IPS DF 19.7 (cell line): ENCODE measurements at regions not wholly inside any gene's neighbourhood (a gene's known extent, or its start where the extent isn't known, plus 50 kb on each side); places are given as distances from the start of the nearest gene placed in this dataset.
"Not testable (repeated sequence)": the region's sequence is repeated elsewhere in the genome, so short reads cannot be mapped to it uniquely, and the experiment has no call there.

ENCODE experiments used
- DNase-seq: peaks from one replicate; pipeline ENCODE4 v3.0.0-alpha.2; 2013; ENCODE audit warnings: low read depth, low spot score

DNA sequence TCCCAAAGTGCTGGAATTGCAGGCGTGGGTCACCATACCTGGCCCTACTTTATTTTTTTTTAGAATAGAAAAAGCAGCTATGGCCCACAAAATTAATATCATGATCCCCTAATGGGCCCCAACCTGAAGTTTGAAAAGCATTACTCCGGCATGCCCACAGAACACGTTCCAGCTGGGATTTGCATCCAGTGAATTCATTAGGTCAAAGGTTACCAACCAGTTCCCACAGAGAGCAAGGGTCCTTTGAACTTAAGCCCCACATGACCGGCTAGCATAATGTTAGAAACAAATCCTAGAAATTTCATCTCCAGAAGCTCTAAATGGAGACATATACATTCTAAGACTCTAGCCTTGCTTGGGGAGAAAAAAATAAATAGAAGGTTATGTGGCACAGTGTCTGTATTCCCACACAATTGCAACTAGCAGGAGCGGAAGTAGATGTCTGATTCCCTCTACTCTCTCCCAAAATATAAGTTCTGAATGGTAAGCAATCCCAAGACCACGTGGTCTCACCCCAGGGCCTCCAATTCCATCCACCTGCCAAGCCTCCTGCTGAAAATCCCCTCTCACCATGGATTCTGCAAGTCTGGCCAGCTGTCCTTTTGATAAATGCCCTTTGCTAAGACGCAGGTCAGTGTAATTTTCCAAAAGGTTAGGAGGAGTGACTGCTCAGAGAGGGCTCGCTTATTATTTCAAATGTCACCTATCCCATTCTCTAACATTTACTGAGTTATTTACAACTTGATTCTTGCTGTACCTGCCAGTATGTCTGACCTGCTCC lies 395.8 kb downstream of the NPIPA8 start:
- DNase-seq, result no peak

- DNase-seq, result no peak
Measured at GRCh38 chr16:17939723-17940122, 396.8 kb downstream of the NPIPA8 start.

- no peak for DNase-seq
Measured at GRCh38 chr16:17939122-17939536, 397.4 kb downstream of the NPIPA8 start.

GRCh38 chr16:17938546-17938945 lies 398.0 kb downstream of the NPIPA8 start:
- DNase-seq, result no peak

GRCh38 chr16:17936766-17937402 lies 399.7 kb downstream of the NPIPA8 start:
- no peak for DNase-seq

DNA sequence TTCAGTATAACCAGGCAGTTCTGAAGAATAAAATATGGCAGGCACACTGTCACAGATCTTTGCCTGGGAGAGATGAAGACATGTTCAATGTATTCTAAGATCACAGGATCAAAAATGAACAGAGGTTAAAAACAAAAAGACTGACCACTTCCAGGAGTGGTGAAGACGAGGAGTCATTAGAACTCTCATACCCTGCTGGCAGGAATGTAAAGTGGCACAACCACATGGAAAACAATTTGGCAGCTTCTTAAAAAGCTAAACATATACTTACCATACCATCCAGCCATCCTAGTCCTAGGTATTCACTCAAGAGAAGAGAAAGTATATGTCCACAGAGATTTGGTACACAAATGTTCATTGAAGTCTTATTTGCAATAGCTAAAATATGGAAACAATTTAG lies 406.3 kb downstream of the NPIPA8 start:
- peak; percentile 7 for DNase-seq

DNA sequence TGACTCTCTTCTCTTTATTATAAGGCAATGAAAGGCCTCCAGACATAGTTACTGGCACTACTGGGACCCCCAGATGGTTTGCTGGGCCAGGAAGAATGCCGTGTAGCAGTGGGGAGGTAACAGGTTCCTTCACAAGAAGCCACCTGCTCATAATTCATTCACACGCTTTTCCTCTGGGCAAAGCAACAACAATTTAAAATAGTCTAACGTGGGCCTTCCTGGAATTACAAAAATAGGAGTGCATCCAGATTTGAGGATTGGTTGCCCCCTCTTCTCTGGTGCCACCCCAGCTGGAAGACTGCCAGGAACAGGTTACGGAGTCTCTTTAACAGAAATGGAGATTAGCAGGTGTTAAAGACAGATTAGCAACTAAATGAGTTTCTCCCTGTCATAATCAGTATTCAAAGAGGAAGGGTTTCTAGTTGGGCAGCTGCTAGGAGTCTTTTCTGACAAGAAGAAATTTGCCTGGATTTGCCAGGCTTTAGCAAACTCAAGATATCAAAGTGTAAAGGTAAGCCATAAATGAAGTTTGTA lies 409.6 kb downstream of the NPIPA8 start:
- no peak for DNase-seq

DNA sequence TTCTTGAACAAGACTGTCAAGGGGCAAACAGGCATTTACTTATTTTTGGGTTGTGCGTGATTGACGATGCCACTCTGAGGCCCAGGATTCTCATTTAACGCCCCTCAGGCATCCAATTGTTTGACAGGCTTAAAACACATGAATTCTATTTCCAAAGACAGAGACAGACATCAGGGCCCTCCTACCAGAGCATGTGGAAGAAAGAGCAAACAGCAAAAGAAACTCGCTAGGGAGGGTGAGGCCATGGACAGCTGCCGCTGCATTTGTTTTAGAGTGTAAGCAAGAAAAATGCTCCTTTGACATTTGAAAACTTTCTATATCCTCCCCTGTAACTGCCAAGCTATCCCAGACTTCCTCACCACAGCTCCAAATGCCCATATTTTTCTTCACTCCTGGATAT lies 410.1 kb downstream of the NPIPA8 start:
- no peak for DNase-seq

GRCh38 chr16:17925761-17926160 lies 410.8 kb downstream of the NPIPA8 start:
- no peak for DNase-seq

DNA sequence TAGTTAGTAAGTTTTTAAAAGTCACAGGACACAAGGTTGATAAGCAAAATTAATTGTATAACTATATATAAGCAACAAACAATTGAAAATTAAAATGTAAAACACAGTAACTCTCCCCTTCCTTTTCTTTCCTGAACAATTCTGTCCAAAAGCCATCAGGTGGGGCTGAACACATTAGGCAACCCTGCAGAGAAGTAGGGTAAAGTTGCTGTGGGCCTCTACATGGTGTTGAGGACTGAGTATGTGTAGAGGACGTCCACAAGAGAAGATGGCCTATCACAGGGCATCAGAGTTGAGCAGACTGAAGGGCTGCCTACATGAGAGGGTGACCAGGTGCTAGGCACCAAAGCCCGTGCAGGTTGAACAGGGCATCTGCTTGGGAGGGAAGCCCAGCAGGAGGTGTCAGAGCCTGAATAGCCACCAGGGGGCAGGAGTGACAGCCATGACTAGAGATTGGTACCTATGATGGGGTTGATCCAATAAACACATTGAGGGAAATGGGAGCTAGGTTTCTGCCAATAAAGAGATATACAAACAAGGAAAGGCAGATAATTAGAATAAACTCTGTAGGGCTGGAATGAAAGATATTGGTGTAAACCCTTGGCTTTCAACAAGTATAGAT lies 415.1 kb downstream of the NPIPA8 start:
- DNase-seq, result peak; percentile 23

DNA sequence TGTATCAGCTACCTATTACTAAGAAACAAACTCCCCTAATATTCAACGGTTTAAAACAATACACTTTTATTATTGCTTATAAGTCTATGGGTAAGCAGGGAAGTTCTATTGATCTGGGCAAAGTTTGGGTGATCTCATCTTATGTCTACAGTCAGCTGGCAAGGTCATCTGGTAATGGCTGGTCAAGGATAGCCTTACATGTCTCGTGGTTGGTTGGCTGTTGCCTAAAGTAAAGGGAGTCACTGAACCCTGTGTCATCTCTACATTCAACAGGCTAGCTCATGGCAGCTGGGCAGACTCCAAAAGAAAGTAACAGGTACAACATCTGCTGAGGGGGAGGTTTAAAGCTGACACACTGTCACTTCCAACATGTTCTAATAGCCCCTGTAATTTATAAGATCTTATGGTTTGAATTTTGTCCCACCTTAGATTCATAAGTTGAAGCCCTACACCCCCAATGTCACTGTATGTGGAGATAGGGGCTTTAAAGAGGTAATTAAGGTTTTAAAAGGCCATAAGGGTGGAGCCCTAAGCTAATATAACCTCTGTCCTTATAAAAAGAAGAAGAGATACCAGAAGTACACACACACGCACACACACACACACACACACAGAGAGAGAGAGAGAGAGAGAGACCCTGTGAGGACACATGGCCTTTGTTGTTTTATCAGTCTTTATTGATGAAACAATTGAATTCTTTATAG lies 419.1 kb downstream of the NPIPA8 start:
- DNase-seq, result no peak

GRCh38 chr16:17915791-17916190 lies 420.7 kb downstream of the NPIPA8 start:
- no peak for DNase-seq

DNA sequence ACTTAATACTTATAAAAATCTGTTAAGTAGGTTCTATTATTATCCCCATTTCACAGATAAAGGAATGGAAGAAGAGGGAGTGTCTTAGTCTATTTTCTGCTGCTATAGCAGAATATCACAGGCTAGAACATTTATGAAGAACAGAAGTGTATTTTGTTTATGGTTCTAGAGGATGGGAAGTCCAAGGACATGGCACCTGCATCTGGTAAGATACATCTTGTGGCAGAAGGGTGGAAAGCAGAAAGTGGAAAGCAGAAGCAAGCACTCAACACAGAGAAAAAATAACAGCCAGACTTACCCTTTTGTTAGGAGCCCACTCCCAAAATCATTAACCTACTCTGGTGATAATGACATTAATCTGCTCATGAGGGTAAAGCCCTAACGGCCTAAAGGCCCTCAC lies 422.4 kb downstream of the NPIPA8 start:
- DNase-seq, result no peak

- DNase-seq, result not testable (repeated sequence)
Measured at GRCh38 chr16:17911578-17911977, 425.0 kb downstream of the NPIPA8 start.

DNA sequence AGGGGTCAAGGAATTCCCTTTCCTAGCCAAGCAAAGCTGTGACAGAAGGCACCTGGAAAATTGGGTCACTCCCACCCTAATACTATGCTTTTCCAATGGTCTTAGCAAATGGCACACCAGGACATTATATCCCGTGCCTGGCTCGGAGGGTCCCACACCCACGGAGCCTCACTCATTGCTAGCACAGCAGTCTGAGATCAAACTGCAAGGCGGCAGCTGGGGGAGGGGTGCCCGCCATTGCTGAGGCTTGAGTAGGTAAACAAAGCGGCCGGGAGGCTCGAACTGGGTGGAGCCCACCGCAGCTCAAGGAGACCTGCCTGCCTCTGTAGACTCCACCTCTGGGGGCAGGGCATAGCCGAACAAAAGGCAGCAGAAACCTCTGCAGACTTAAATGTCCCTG lies 429.9 kb downstream of the NPIPA8 start:
- DNase-seq, result not testable (repeated sequence)

DNA sequence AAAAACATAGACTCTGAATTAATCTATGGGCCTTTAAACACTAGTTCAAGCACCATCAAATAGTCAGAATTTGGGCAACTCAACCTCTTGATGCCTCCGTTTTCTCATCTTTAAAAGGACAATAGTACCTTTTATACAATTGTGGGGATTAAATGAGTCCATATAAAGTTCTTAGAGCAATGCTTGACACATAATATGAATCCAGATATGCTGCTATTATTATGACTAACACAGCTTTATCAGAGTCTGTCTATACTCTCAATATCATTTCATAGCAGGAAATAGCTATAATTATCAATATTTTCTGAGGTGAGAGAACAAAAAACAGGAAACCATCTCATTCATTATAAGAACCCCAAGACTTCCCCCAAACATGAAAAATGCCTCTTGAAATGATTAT lies 430.5 kb upstream of the XYLT1 start:
- no peak for DNase-seq

DNA sequence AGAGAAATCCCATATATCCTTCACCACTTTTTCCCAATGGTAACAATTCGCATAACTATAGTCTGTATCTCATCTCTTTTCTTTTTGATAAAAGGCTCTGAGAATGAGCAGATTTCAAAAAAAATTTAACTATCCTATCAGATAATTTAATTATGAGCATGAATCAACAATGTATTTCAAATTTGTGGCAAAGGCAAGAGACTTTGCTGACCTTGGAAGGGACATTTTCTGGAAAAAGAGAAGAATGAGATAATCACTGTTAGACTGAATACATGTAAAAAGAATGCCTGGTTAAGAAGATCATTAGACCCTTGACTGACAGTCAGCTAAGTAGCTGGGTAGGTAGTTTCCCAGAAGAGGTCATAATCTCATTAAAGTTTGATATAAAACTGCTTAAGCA lies 428.4 kb upstream of the XYLT1 start:
- DNase-seq, result no peak

GRCh38 chr16:17887963-17888362 lies 417.2 kb upstream of the XYLT1 start:
- DNase-seq, result no peak

DNA sequence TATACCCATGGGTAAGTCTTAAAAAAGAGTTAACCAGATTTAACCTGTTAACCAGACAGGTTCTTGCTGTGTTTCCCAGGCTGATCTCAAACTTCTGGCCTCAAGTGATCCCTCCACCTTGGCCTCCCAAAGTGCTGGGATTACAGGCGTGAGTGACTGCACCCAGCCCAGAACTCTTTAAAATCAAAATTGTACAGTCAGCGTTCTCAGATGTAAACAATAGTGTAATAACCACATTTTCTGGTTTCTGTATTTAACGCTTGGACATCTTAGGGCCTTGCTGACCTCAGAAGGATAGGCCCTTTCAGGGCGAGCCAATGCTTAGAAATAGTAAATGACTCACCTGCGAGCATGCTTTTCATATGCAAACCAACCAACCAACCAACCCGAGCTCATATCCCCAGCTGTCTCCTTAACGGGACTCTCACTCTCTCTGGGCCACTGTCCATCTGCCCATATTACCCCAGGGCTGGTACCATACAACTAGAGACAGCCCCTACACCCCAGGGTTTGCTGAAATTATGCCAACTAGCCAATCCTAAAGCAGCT lies 415.0 kb upstream of the XYLT1 start:
- peak; percentile 25 for DNase-seq

DNA sequence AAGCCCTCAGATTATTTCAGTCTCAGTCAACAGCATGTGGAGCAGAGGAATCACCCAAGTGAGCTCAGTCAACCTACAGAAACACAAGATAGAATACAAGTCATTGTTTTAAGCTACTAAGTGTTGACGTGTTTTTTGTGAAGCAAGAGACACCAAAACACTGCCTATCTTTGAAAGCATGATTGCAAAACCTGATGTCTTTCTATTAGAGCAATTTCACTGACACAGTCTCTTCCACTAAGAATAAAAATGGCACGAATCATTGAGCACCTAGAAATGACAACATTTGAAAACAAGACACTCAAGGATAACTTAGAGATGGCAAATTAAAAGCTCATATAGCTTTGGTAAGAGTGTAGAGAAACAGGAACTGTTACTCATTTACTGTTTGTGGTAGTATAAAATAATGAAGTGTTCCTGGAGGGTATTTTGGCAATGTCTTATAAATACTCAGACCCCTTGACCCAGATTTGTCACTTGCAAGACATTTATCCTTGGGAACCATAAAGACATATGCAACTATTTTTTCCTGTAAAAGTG lies 407.1 kb upstream of the XYLT1 start:
- no peak for DNase-seq

DNA sequence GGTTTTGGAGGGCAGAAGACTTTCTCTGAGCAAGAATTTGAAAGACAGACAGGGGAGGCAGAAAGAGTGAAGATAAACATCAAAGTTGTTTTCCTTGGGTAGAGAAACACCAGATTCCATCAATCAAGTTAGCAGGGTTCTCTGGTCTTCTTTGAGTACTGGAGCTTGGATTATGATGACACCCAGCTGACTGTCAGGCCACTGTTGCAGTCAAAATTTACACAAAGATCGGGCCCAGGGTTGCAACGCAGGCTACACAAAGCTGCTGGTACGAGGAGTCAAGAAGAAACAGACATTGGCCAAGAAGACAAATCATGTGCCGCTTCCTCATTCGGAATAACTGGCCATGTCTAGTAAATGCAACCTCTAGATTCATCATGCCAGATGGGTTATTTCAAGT lies 396.2 kb upstream of the XYLT1 start:
- no peak for DNase-seq
